GM23338 (cell line): ENCODE measurements at regions not wholly inside any gene's neighbourhood (a gene's known extent, or its start where the extent isn't known, plus 50 kb on each side); places are given as distances from the start of the nearest gene placed in this dataset.

Source experiments
- ATAC-seq: fragments of 200-7000 bp; cut with Tn5 transposase; 3 replicates; pipeline ENCODE4 v1.9.1; 2020
- DNase-seq: peaks from one replicate; pipeline ENCODE4 v3.0.0-alpha.2; 2015; ENCODE audit warnings: low spot score
- H2AFZ ChIP-seq: fragments of 200-600 bp; sonication (generic); 2 replicates; pipeline ENCODE4 v1.8.0; 2016; ENCODE audit warnings: antibody characterized with exemption, mild to moderate bottlenecking, moderate library complexity
- H3F3A ChIP-seq: fragments of 200-600 bp; sonication (generic); replicated peaks from 2 replicates; pipeline ENCODE4 v1.8.0; 2017; ENCODE audit warnings: antibody characterized with exemption, mixed run types, low read depth
- H3K27ac ChIP-seq: fragments of 200-600 bp; sonication (generic); 2 replicates; pipeline ENCODE4 v1.6.1; 2016; ENCODE audit warnings: low read depth
- H3K27me3 ChIP-seq: fragments of 200-600 bp; sonication (generic); 2 replicates; pipeline ENCODE4 v1.8.0; 2016; ENCODE audit warnings: mild to moderate bottlenecking, mixed run types, moderate library complexity; ENCODE audit not compliant: insufficient read depth
- H3K36me3 ChIP-seq: fragments of 200-600 bp; sonication (generic); 2 replicates; pipeline ENCODE4 v1.8.0; 2016; ENCODE audit warnings: mild to moderate bottlenecking; ENCODE audit not compliant: insufficient read depth
- H3K4me1 ChIP-seq: fragments of 200-600 bp; sonication (generic); 2 replicates; pipeline ENCODE4 v1.8.0; 2016; ENCODE audit warnings: mild to moderate bottlenecking, moderate library complexity; ENCODE audit not compliant: insufficient read depth
- H3K4me2 ChIP-seq: fragments of 200-600 bp; sonication (generic); 2 replicates; pipeline ENCODE4 v1.7.1; 2017; ENCODE audit warnings: mixed run types
- H3K4me3 ChIP-seq: fragments of 200-600 bp; sonication (generic); 2 replicates; pipeline ENCODE4 v1.6.1; 2016; ENCODE audit warnings: mixed run types
- H3K79me2 ChIP-seq: fragments of 200-600 bp; sonication (generic); replicated peaks from 2 replicates; pipeline ENCODE4 v1.8.0; 2017; ENCODE audit warnings: mild to moderate bottlenecking; ENCODE audit not compliant: insufficient read depth
- H3K9me2 ChIP-seq: fragments of 200-600 bp; sonication (generic); 2 replicates; pipeline ENCODE4 v1.8.0; 2017; ENCODE audit not compliant: insufficient read depth
- H4K20me1 ChIP-seq: fragments of 200-600 bp; sonication (generic); replicated peaks from 2 replicates; pipeline ENCODE4 v1.8.0; 2017; ENCODE audit warnings: mild to moderate bottlenecking; ENCODE audit not compliant: insufficient read depth
- H3K27ac Mint-ChIP-seq: 2 replicates; pipeline ENCODE4 v1.8.0; 2020; ENCODE audit warnings: inconsistent platforms, mild to moderate bottlenecking, moderate library complexity, mixed read lengths
- H3K27me3 Mint-ChIP-seq: 3 replicates; pipeline ENCODE4 v1.8.0; 2022; ENCODE audit warnings: low read depth, mild to moderate bottlenecking, moderate library complexity, mixed read lengths, inconsistent platforms; ENCODE audit not compliant: insufficient read depth, poor library complexity
- H3K36me3 Mint-ChIP-seq: 3 replicates; pipeline ENCODE4 v1.8.0; 2021; ENCODE audit warnings: low read depth, mild to moderate bottlenecking, inconsistent platforms, moderate library complexity, mixed read lengths
- H3K4me1 Mint-ChIP-seq: 3 replicates; pipeline ENCODE4 v1.8.0; 2020; ENCODE audit warnings: mild to moderate bottlenecking, inconsistent platforms, mixed read lengths
- H3K4me3 Mint-ChIP-seq: 3 replicates; pipeline ENCODE4 v1.8.0; 2021; ENCODE audit warnings: moderate library complexity, mild to moderate bottlenecking, inconsistent platforms, mixed read lengths
- H3K9me3 Mint-ChIP-seq: 3 replicates; pipeline ENCODE4 v1.8.0; 2020; ENCODE audit warnings: moderate library complexity, mild to moderate bottlenecking, inconsistent platforms, mixed read lengths
- CREB1 ChIP-seq: fragments of 250-450 bp; sonication (Bioruptor Pico); IDR thresholded peaks from 2 replicates; pipeline ENCODE4 v1.5.0; 2020; ENCODE audit warnings: low read depth, mild to moderate bottlenecking, moderate library complexity
- ETS1 ChIP-seq: IDR thresholded peaks from 2 replicates; pipeline ENCODE4 v1.6.1; 2016; ENCODE audit warnings: antibody characterized with exemption
- EZH2 ChIP-seq: fragments of 200-600 bp; sonication (generic); IDR thresholded peaks from one replicate; pipeline ENCODE4 v1.8.0; 2017; ENCODE audit warnings: antibody characterized with exemption, mild to moderate bottlenecking, low read depth; ENCODE audit not compliant: unreplicated experiment
- EZH2phosphoT487 ChIP-seq: fragments of 200-600 bp; sonication (generic); IDR thresholded peaks from one replicate; pipeline ENCODE4 v1.8.1; 2018; ENCODE audit warnings: antibody characterized with exemption; ENCODE audit not compliant: unreplicated experiment
- JUNB ChIP-seq: IDR thresholded peaks from one replicate; pipeline ENCODE4 v1.6.1; 2016; ENCODE audit warnings: antibody characterized with exemption; ENCODE audit not compliant: unreplicated experiment
- NANOG ChIP-seq: IDR thresholded peaks from 2 replicates; pipeline ENCODE4 v1.6.1; 2016; ENCODE audit warnings: antibody characterized with exemption, borderline replicate concordance
- POLR2AphosphoS5 ChIP-seq: IDR thresholded peaks from 2 replicates; pipeline ENCODE4 v1.6.1; 2016; ENCODE audit warnings: antibody characterized with exemption, low read depth
- REST ChIP-seq: IDR thresholded peaks from one replicate; pipeline ENCODE4 v1.6.1; 2018; ENCODE audit warnings: antibody characterized with exemption; ENCODE audit not compliant: unreplicated experiment
- ZNF114 ChIP-seq: fragments of 250-450 bp; sonication (Bioruptor Pico); IDR thresholded peaks from 2 replicates; pipeline ENCODE4 v1.5.0; 2020; ENCODE audit warnings: mild to moderate bottlenecking, moderate library complexity
- ZNF331 ChIP-seq: fragments of 250-450 bp; sonication (Bioruptor Pico); IDR thresholded peaks from 2 replicates; pipeline ENCODE4 v1.5.0; 2020; ENCODE audit warnings: low read depth, mild to moderate bottlenecking, moderate library complexity

GRCh38 chr2:12168354-12168753, 421.9 kb downstream of the LPIN1 start (continued):
- TF ChIP-seq POLR2AphosphoS5 = no peak
- no peak for TF ChIP-seq REST
- TF ChIP-seq ZNF114 (CRISPR knock-in tag) = no peak
- TF ChIP-seq EZH2phosphoT487 = no peak

- Histone ChIP-seq H3K36me3 (no peaks in the 10 kb centered on the region), H4K20me1 (no peaks in the 10 kb centered on the region), H3K4me1 (no peaks in the 10 kb centered on the region), H3K4me2 (no peak overlapping the region), H2AFZ (no peak overlapping the region), H3F3A (no peaks in the 10 kb centered on the region), H3K79me2 (no peaks in the 10 kb centered on the region), H3K4me3 (no peak overlapping the region), H3K27me3 (no peaks in the 10 kb centered on the region), H3K27ac (no peak overlapping the region), H3K9me2 (0 out of 2 replicates have a peak, but pooled peaks cover 3% of the 10 kb centered on the region)
- ATAC-seq (no peak), DNase-seq (no peak)
- H3K36me3 Mint-ChIP-seq = no peaks in the 10 kb centered on the region
- H3K9me3 Mint-ChIP-seq = no peaks in the 10 kb centered on the region
- H3K4me3 Mint-ChIP-seq = no peak overlapping the region
- H3K27ac Mint-ChIP-seq = no peak overlapping the region
- no peaks in the 10 kb centered on the region; the same call in 2 of the 3 replicates for H3K4me1 Mint-ChIP-seq
- H3K27me3 Mint-ChIP-seq = peaks cover 6% of the 10 kb centered on the region
- TF ChIP-seq EZH2 (no peak), NANOG (no peak), REST (no peak), EZH2phosphoT487 (no peak), ZNF114 (CRISPR knock-in tag) (no peak), JUNB (no peak), POLR2AphosphoS5 (no peak), ZNF331 (no peak), ETS1 (no peak), CREB1 (CRISPR knock-in tag) (no peak)
Observed at GRCh38 chr2:12168791-12169388, 422.5 kb downstream of the LPIN1 start.
